ENCODE measurements at regions not wholly inside any gene's neighbourhood (a gene's known extent, or its start where the extent isn't known, plus 50 kb on each side); places are given as distances from the start of the nearest gene placed in this dataset.
"Not testable (repeated sequence)": the region's sequence is repeated elsewhere in the genome, so short reads cannot be mapped to it uniquely, and the experiment has no call there.

DNA sequence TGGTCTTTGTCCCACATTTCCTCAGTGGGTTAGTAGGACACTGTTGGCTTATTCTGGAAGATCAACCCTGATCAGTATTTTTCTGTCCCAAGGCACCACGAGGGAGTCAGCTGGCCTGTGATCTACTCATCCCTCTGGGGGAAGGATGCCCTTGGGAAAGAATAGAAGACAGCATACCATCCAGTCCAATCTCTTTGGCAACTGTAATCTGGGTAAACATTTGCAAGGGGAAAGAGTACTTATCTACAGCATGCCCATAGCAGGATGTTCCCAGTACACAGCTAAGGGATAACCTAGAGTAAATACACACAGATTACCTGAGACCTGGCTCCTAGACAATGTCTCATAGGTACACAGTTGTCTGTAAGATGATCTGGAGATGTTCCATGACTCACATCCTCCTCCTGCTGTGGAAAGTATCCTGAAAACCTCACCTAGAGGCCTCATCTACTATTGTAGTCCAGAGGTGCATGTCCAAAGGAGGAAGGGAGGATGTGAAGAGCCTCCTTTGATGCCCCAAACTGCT, 134.3 kb upstream of the VWC2 start:
- H3K4me1 Mint-ChIP-seq, result no peaks in the 10 kb centered on the region

GRCh38 chr7:49639808-49640207, 133.6 kb upstream of the VWC2 start:
- CTCF ChIA-PET, result no interaction called here
- H3K4me3 Mint-ChIP-seq, result no peak overlapping the region
- no peak for DNase-seq
- no peaks in the 10 kb centered on the region for H3K27me3 Mint-ChIP-seq
- H3K4me1 Mint-ChIP-seq, result no peaks in the 10 kb centered on the region
- peaks cover 3% of the 10 kb centered on the region for H3K9me3 Mint-ChIP-seq (ENCODE audit: low read depth)
- no peak overlapping the region for H3K27ac Mint-ChIP-seq
- no peak for ATAC-seq
- no peaks in the 10 kb centered on the region for H3K36me3 Mint-ChIP-seq

More for the DNA sequence above, 134.3 kb upstream of the VWC2 start:
- H3K27me3 Mint-ChIP-seq, result no peaks in the 10 kb centered on the region
- H3K27ac Mint-ChIP-seq, result no peak overlapping the region
- DNase-seq, result no peak
- no peak overlapping the region for H3K4me3 Mint-ChIP-seq
- no peaks in the 10 kb centered on the region for H3K36me3 Mint-ChIP-seq
- ATAC-seq, result no peak
- peaks cover 3% of the 10 kb centered on the region for H3K9me3 Mint-ChIP-seq (ENCODE audit: low read depth)
- CTCF ChIA-PET, result no interaction called here

- Mint-ChIP-seq H3K27me3 (no peaks in the 10 kb centered on the region), H3K4me1 (no peaks in the 10 kb centered on the region), H3K27ac (no peak overlapping the region), H3K4me3 (no peak overlapping the region), H3K9me3 (ENCODE audit: low read depth) (peaks cover 3% of the 10 kb centered on the region), H3K36me3 (no peaks in the 10 kb centered on the region)
- no peak for ATAC-seq
- CTCF ChIA-PET, result no interaction called here
- no peak for DNase-seq
Observed at GRCh38 chr7:49643321-49643720, 130.1 kb upstream of the VWC2 start.

- no peak for DNase-seq
- CTCF ChIA-PET, result no interaction called here
- Mint-ChIP-seq H3K27me3 (no peaks in the 10 kb centered on the region), H3K36me3 (no peaks in the 10 kb centered on the region), H3K4me3 (no peak overlapping the region), H3K4me1 (no peaks in the 10 kb centered on the region), H3K9me3 (ENCODE audit: low read depth) (peaks cover 3% of the 10 kb centered on the region), H3K27ac (no peak overlapping the region)
- no peak for ATAC-seq
Observed at GRCh38 chr7:49643736-49644135, 129.7 kb upstream of the VWC2 start.

- H3K4me3 Mint-ChIP-seq, result no peak overlapping the region
- CTCF ChIA-PET, result no interaction called here
- H3K36me3 Mint-ChIP-seq, result no peaks in the 10 kb centered on the region
- no peaks in the 10 kb centered on the region for H3K27me3 Mint-ChIP-seq
- no peaks in the 10 kb centered on the region for H3K4me1 Mint-ChIP-seq
- H3K27ac Mint-ChIP-seq, result no peak overlapping the region
- ATAC-seq (no peak), DNase-seq (no peak)
- H3K9me3 Mint-ChIP-seq (ENCODE audit: low read depth), result peaks cover 3% of the 10 kb centered on the region
Observed at GRCh38 chr7:49644396-49645166, 128.9 kb upstream of the VWC2 start.

DNA sequence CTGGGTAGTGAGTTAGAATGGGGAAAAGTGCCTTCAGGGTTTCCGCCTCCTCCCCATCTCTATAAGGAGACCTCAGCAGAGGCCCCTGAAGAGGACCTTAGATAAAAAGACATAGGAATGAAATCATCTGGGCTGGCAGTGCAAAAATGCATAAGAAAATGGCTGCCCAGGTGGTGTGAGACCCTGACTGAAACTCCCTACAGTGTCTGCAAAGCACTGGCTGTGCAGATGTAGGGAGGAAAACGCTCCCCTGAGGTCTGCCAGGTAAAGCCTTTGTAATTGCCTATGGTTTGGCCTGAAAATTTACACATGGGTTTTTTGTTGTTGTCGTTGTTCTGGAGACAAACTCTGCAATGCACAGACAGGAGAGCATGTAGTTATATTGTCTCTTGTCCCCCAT, 128.1 kb upstream of the VWC2 start:
- no peak for ATAC-seq
- H3K27me3 Mint-ChIP-seq, result no peaks in the 10 kb centered on the region

DNA sequence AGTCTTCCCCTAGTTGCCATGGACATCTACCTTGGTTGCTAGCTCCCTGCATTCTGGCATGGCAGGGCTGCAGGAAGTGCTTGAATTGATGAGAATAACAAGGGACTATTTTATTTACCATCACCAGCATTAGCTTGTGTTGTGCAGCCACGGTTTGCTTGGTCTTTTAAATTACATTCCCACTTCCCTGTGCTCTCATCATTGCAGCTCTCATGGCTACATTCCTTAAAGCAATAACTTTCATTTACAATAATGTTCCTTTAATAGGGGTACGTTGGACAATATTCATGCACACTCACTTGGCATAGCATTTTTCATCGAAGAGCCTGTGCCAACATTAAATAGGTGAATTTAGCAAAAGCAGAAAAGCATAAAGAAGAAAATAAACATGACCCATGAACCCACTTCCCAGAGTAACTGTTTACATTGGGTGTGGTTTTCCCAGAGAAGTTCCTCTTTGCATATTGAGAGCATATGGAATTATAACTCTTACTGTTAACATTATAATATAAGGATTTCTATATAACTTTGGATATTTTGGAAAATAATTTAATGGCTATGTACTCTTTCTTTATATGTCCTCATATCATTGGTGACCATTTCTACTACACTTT, 113.2 kb upstream of the VWC2 start:
- CTCF ChIA-PET, result no interaction called here
- Mint-ChIP-seq H3K9me3 (ENCODE audit: low read depth) (no peaks in the 10 kb centered on the region), H3K4me1 (no peaks in the 10 kb centered on the region), H3K27me3 (no peaks in the 10 kb centered on the region), H3K27ac (no peak overlapping the region), H3K4me3 (no peak overlapping the region), H3K36me3 (no peaks in the 10 kb centered on the region)
- ATAC-seq, result no peak
- no peak for DNase-seq

More for the DNA sequence above, 128.1 kb upstream of the VWC2 start:
- no peaks in the 10 kb centered on the region for H3K4me1 Mint-ChIP-seq
- H3K27ac Mint-ChIP-seq, result no peak overlapping the region
- H3K9me3 Mint-ChIP-seq (ENCODE audit: low read depth), result no peaks in the 10 kb centered on the region
- no peak overlapping the region for H3K4me3 Mint-ChIP-seq
- no peak for DNase-seq
- H3K36me3 Mint-ChIP-seq, result no peaks in the 10 kb centered on the region
- CTCF ChIA-PET, result no interaction called here

GRCh38 chr7:49660976-49661375, 112.5 kb upstream of the VWC2 start:
- Mint-ChIP-seq H3K4me3 (no peak overlapping the region), H3K27ac (no peak overlapping the region), H3K36me3 (no peaks in the 10 kb centered on the region), H3K4me1 (no peaks in the 10 kb centered on the region), H3K9me3 (ENCODE audit: low read depth) (no peaks in the 10 kb centered on the region), H3K27me3 (no peaks in the 10 kb centered on the region)
- CTCF ChIA-PET, result no interaction called here
- DNase-seq (no peak), ATAC-seq (no peak)

DNA sequence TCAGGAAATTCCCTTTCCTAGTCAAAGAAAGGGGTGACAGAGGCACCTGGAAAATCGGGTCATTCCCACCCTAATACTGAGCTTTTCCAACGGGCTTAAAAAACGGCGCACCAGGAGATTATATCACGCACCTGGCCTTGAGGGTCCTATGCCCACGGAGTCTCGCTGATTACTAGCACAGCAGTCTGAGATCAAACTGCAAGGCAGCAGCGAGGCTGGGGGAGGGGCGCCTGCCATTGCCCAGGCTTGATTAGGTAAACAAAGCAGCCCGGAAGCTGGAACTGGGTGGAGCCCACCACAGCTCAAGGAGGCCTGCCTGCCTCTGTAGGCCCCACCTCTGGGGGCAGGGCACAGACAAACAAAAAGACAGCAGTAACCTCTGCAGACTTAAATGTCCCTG, 107.5 kb upstream of the VWC2 start:
- H3K4me1 Mint-ChIP-seq; H3K4me3 Mint-ChIP-seq; CTCF ChIA-PET; DNase-seq; H3K27ac Mint-ChIP-seq; ATAC-seq; H3K36me3 Mint-ChIP-seq; H3K27me3 Mint-ChIP-seq; H3K9me3 Mint-ChIP-seq (ENCODE audit: low read depth): not testable (repeated sequence)

DNA sequence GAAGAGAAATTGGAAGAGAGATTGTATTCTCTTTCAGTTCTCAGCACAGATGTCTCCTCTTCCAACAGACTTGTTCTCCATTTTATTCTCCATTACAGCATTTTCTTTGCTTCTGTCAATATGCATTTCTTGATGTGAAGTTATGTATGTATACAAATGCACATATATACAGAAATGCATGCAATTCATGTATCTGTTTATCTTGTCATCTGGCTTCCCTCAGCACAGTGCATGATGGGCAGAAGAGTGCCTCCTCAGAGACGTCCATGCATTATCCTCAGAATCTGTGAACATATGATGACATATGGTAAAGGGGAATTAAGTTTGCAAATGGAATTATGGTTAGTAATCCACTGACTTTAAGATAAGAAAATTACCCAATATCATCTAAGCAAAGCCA, 106.7 kb upstream of the VWC2 start:
- Mint-ChIP-seq H3K27ac (no peak overlapping the region), H3K9me3 (ENCODE audit: low read depth) (peaks cover 3% of the 10 kb centered on the region), H3K36me3 (no peaks in the 10 kb centered on the region), H3K4me1 (no peaks in the 10 kb centered on the region), H3K27me3 (no peaks in the 10 kb centered on the region), H3K4me3 (no peak overlapping the region)
- CTCF ChIA-PET, result no interaction called here
- ATAC-seq, result no peak
- DNase-seq, result no peak

GRCh38 chr7:49669285-49669684, 104.2 kb upstream of the VWC2 start:
- DNase-seq (no peak), ATAC-seq (no peak)
- CTCF ChIA-PET, result no interaction called here
- peaks cover 6% of the 10 kb centered on the region for H3K9me3 Mint-ChIP-seq (ENCODE audit: low read depth)
- no peak overlapping the region for H3K4me3 Mint-ChIP-seq
- H3K36me3 Mint-ChIP-seq, result no peaks in the 10 kb centered on the region
- H3K27me3 Mint-ChIP-seq, result no peaks in the 10 kb centered on the region
- no peak overlapping the region for H3K27ac Mint-ChIP-seq
- no peaks in the 10 kb centered on the region for H3K4me1 Mint-ChIP-seq

DNA sequence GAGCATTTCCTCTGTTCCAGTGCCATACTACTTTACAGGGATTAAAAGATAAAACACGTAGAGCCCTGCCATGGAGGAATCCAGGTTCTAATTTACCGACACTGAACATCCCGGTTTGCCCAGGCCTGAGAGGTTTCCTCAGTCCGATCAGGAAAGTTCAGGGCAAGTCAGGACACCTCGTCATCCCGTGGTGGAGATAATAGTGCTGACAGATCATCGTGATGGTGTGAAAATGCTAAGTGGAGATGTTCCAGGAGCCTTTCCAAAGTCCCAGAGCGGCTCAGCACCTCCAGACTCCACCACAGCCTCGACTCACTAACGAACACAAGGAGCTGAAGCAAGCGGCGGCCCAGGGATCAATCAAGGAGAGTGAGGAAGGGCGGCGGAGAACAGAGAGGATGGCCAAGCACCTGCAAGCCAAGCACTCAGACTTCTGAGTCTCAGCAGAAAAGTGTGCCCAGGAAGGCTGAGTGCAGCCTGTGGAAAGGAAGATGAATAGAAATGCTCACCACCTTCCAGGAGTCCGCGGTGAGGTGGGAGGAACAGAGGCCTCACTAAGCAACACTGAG, 103.7 kb upstream of the VWC2 start:
- no peaks in the 10 kb centered on the region for H3K27me3 Mint-ChIP-seq
- ATAC-seq, result no peak
- CTCF ChIA-PET, result no interaction called here
- H3K27ac Mint-ChIP-seq, result no peak overlapping the region
- no peak for DNase-seq
- no peaks in the 10 kb centered on the region for H3K4me1 Mint-ChIP-seq
- H3K9me3 Mint-ChIP-seq (ENCODE audit: low read depth), result peaks cover 6% of the 10 kb centered on the region
- H3K4me3 Mint-ChIP-seq, result no peak overlapping the region
- H3K36me3 Mint-ChIP-seq, result no peaks in the 10 kb centered on the region

DNA sequence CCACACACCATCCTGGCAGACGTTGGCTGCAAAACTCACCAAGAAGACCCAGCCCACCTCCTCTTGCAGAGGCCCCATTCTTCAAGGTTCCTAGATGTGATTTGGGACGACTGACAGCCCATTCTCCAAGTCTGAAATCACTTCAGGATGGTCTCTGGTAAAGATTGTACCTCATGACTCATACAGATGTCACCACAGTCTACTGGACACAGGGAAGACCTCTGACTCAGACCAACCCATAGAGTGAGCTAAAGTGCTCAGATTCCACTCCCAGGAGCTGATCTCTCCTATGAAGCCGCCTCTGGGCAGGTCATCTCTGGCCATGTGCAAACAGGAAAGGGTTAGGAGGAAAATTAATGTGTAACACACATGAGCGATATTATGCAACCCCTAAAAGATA, 102.4 kb upstream of the VWC2 start:
- peaks cover 6% of the 10 kb centered on the region for H3K9me3 Mint-ChIP-seq (ENCODE audit: low read depth)
- no peaks in the 10 kb centered on the region for H3K36me3 Mint-ChIP-seq
- H3K4me3 Mint-ChIP-seq, result no peak overlapping the region
- H3K27ac Mint-ChIP-seq, result no peak overlapping the region
- no peaks in the 10 kb centered on the region for H3K4me1 Mint-ChIP-seq
- H3K27me3 Mint-ChIP-seq, result no peaks in the 10 kb centered on the region
- DNase-seq (no peak), ATAC-seq (no peak)
- CTCF ChIA-PET, result no interaction called here

DNA sequence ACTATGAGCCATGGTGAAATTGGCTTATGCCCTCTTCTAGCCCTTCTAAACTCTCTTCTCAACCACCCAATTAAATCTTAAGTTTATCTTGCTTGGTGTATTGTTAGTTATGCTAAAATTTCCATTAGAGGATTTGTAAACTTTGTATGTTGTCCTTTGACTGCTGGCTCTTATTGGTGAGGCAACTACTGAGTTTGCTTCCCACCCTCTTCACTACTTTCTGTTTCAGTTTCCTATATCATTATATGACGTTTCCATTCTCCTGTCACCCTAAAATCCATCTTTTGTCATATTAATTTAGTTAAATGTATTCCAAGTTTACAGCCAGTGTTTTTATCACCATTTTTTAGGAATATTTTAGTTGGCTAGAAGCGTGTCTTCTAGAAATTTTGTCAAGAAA, 80.9 kb upstream of the VWC2 start:
- no peak overlapping the region for H3K27ac Mint-ChIP-seq
- H3K4me3 Mint-ChIP-seq, result no peak overlapping the region
- ATAC-seq (no peak), DNase-seq (no peak)
- no peaks in the 10 kb centered on the region for H3K36me3 Mint-ChIP-seq
- H3K9me3 Mint-ChIP-seq (ENCODE audit: low read depth), result no peaks in the 10 kb centered on the region
- H3K27me3 Mint-ChIP-seq, result no peaks in the 10 kb centered on the region
- CTCF ChIA-PET, result no interaction called here
- no peaks in the 10 kb centered on the region for H3K4me1 Mint-ChIP-seq

Measured in activated CD8-positive, alpha-beta memory T cell treated with anti-CD3 and anti-CD28 coated beads, Interleukin-2, amount 10 ng/mL, durations not matched to agents 7 days and 5 days (primary cell).